ENCODE measurements at regions not wholly inside any gene's neighbourhood (a gene's known extent, or its start where the extent isn't known, plus 50 kb on each side); places are given as distances from the start of the nearest gene placed in this dataset.

- no peak for TF ChIP-seq CEBPB (IDR thresholded peaks at IDR 0.05)
- no peak for TF ChIP-seq REST (IDR thresholded peaks at IDR 0.05; ENCODE audit: low read depth)
- no peak for TF ChIP-seq MAX (IDR thresholded peaks at IDR 0.05)
- no peak for TF ChIP-seq EP300 (IDR thresholded peaks at IDR 0.05; ENCODE audit: borderline replicate concordance)
- no peak for TF ChIP-seq CREB1 (IDR thresholded peaks at IDR 0.05; ENCODE audit: low read depth)
- TF ChIP-seq FOXM1 (IDR thresholded peaks at IDR 0.05; ENCODE audit: borderline replicate concordance, low read depth): no peak
- TF ChIP-seq NFIC (IDR thresholded peaks at IDR 0.05): no peak
- no peak for TF ChIP-seq USF1 (IDR thresholded peaks at IDR 0.05)
- no peak for TF ChIP-seq ZBTB7A (IDR thresholded peaks at IDR 0.05; ENCODE audit: low read depth)
- TF ChIP-seq TCF12 (IDR thresholded peaks at IDR 0.05; ENCODE audit: low read depth): no peak
- no peak for TF ChIP-seq TAF1 (IDR thresholded peaks at IDR 0.05; ENCODE audit: low read depth)
- no peak for TF ChIP-seq EGR1 (IDR thresholded peaks at IDR 0.05)
- TF ChIP-seq RAD21 (IDR thresholded peaks at IDR 0.05; ENCODE audit: low read depth): no peak
- no peak for TF ChIP-seq TEAD4 (IDR thresholded peaks at IDR 0.05)
- TF ChIP-seq YY1 (IDR thresholded peaks at IDR 0.05; ENCODE audit: low read depth): no peak
Observed at GRCh38 chrX:79300856-79301255, 66.3 kb downstream of the ITM2A start.

- no peak for TF ChIP-seq CREB1 (IDR thresholded peaks at IDR 0.05; ENCODE audit: low read depth)
- TF ChIP-seq NFIC (IDR thresholded peaks at IDR 0.05): no peak
- TF ChIP-seq MAX (IDR thresholded peaks at IDR 0.05): no peak
- TF ChIP-seq EGR1 (IDR thresholded peaks at IDR 0.05): no peak
- TF ChIP-seq EP300 (IDR thresholded peaks at IDR 0.05; ENCODE audit: borderline replicate concordance): no peak
- TF ChIP-seq YY1 (IDR thresholded peaks at IDR 0.05; ENCODE audit: low read depth): no peak
- TF ChIP-seq FOXM1 (IDR thresholded peaks at IDR 0.05; ENCODE audit: borderline replicate concordance, low read depth): no peak
- no peak for TF ChIP-seq REST (IDR thresholded peaks at IDR 0.05; ENCODE audit: low read depth)
- TF ChIP-seq TCF12 (IDR thresholded peaks at IDR 0.05; ENCODE audit: low read depth): no peak
- TF ChIP-seq CEBPB (IDR thresholded peaks at IDR 0.05): no peak
- no peak for TF ChIP-seq RAD21 (IDR thresholded peaks at IDR 0.05; ENCODE audit: low read depth)
- TF ChIP-seq TAF1 (IDR thresholded peaks at IDR 0.05; ENCODE audit: low read depth): no peak
- TF ChIP-seq ZBTB7A (IDR thresholded peaks at IDR 0.05; ENCODE audit: low read depth): no peak
Observed at GRCh38 chrX:79290596-79290995, 76.5 kb downstream of the ITM2A start.

- no peak for TF ChIP-seq RAD21 (IDR thresholded peaks at IDR 0.05; ENCODE audit: low read depth)
- TF ChIP-seq MAX (IDR thresholded peaks at IDR 0.05): no peak
- no peak for TF ChIP-seq TAF1 (IDR thresholded peaks at IDR 0.05; ENCODE audit: low read depth)
- TF ChIP-seq YY1 (IDR thresholded peaks at IDR 0.05; ENCODE audit: low read depth): no peak
- no peak for TF ChIP-seq FOXM1 (IDR thresholded peaks at IDR 0.05; ENCODE audit: borderline replicate concordance, low read depth)
- TF ChIP-seq REST (IDR thresholded peaks at IDR 0.05; ENCODE audit: low read depth): no peak
- no peak for TF ChIP-seq TCF12 (IDR thresholded peaks at IDR 0.05; ENCODE audit: low read depth)
- TF ChIP-seq CEBPB (IDR thresholded peaks at IDR 0.05): no peak
- TF ChIP-seq CREB1 (IDR thresholded peaks at IDR 0.05; ENCODE audit: low read depth): no peak
- TF ChIP-seq EGR1 (IDR thresholded peaks at IDR 0.05): no peak
- TF ChIP-seq USF1 (IDR thresholded peaks at IDR 0.05): no peak
- TF ChIP-seq NFIC (IDR thresholded peaks at IDR 0.05): no peak
- TF ChIP-seq ZBTB7A (IDR thresholded peaks at IDR 0.05; ENCODE audit: low read depth): no peak
Observed at GRCh38 chrX:79288733-79289132, 78.4 kb downstream of the ITM2A start.

GRCh38 chrX:79287724-79288123, 79.4 kb downstream of the ITM2A start:
- TF ChIP-seq FOXM1 (IDR thresholded peaks at IDR 0.05; ENCODE audit: borderline replicate concordance, low read depth) (no peak), ZBTB7A (IDR thresholded peaks at IDR 0.05; ENCODE audit: low read depth) (no peak), TCF12 (IDR thresholded peaks at IDR 0.05; ENCODE audit: low read depth) (no peak), TAF1 (IDR thresholded peaks at IDR 0.05; ENCODE audit: low read depth) (no peak), EP300 (IDR thresholded peaks at IDR 0.05; ENCODE audit: borderline replicate concordance) (no peak), REST (IDR thresholded peaks at IDR 0.05; ENCODE audit: low read depth) (no peak), NFIC (IDR thresholded peaks at IDR 0.05) (no peak)

All from Ishikawa (cell line).